ENCODE measurements at regions not wholly inside any gene's neighbourhood (a gene's known extent, or its start where the extent isn't known, plus 50 kb on each side); places are given as distances from the start of the nearest gene placed in this dataset.

DNA sequence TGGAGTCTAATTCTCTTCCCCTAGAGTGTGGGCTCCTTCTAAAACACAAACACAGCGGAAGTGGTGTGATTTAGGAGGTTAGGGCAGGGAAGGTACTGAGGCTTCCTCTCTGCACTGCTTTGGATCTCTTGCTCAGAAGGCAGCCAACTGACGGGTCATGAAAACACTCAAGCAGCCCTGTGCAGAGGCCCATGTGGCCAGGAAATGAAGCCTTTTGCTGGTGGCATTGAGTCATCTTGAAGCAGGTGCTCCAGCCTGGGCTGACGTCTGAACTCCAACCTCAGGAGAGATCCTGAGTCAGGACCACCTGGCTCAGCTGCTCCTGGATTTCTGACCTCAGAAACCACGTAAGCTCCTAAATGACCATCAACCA, 72.9 kb downstream of the MRM1 start:
- no peak overlapping the region for H3K27ac ChIP-seq (ENCODE audit: low read depth, low read length)
- intact Hi-C loops (cut with micrococcal nuclease): no loop called here
- H3K27me3 ChIP-seq (ENCODE audit: insufficient read depth, low read length): no peaks in the 10 kb centered on the region
- H2AFZ ChIP-seq (ENCODE audit: low read depth, low read length, poor library complexity, severe bottlenecking): no peak overlapping the region
- no peaks in the 10 kb centered on the region for H3K36me3 ChIP-seq (ENCODE audit: control insufficient read depth in 1 of 2, insufficient read depth in 2 of 2, low read length in 2 of 2)
- H3K4me2 ChIP-seq (ENCODE audit: low read length): no peak overlapping the region
- no peaks in the 10 kb centered on the region for H3K9me2 ChIP-seq (ENCODE audit: insufficient read depth)
- ChIA-PET RAD21 (ENCODE audit: low non-redundant PET in 1 of 2, low total read pairs in 2 of 2, uncharacterized antibody in 2 of 2, unreplicated experiment in 2 of 2) (no interaction called here), CTCF (no interaction called here), POLR2A (no interaction called here)
- no peak for DNase-seq (ENCODE audit: low read depth, low spot score)
- H3K9ac ChIP-seq (ENCODE audit: low read length): no peak overlapping the region
- ATAC-seq: no peak
- H3K79me2 ChIP-seq (ENCODE audit: insufficient read depth, low read length): no peaks in the 10 kb centered on the region
- no peaks in the 10 kb centered on the region for H4K20me1 ChIP-seq (ENCODE audit: insufficient read depth)
- TF ChIP-seq EZH2 (IDR thresholded peaks at IDR 0.05) (no peak), EZH2phosphoT487 (IDR thresholded peaks at IDR 0.05; ENCODE audit: borderline replicate concordance) (no peak), ELF1 (IDR thresholded peaks at IDR 0.05; ENCODE audit: borderline replicate concordance, low read depth) (no peak), RAD21 (IDR thresholded peaks at IDR 0.05; ENCODE audit: low read depth) (no peak)
- BruUV-seq (replicated peaks): no TSS peak
- H3K4me3 ChIP-seq (replicated peaks in 1 of 2; ENCODE audit: low read depth in 1 of 2, low read length in 2 of 2): no peak overlapping the region
- H3K9me3 ChIP-seq (ENCODE audit: control insufficient read depth in 1 of 2, insufficient read depth in 1 of 2, low read depth in 1 of 2, low read length in 2 of 2): no peaks in the 10 kb centered on the region
- H3K4me1 ChIP-seq (ENCODE audit: control insufficient read depth in 1 of 2, insufficient read depth in 2 of 2, low read length in 2 of 2): no peaks in the 10 kb centered on the region

DNA sequence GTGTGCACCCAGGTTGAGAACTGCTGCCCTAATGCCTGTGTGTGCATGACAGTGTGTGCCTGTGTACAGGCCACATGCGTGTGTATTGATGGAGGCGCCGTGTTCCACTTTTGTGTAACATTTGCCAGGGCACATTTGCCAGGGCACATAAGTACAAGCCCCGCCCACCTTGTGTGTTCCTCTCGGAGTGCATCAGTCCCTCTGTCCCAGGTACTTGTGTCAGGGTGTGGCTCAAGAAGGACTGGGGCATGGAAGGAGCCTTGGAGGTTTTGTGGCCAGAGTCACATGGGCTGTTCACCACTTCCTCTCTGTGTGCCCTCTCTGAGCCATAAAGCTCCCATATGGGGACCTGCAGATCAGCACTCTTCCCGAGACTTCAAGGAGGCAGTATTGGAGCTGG, 73.9 kb downstream of the MRM1 start:
- no peak for DNase-seq (ENCODE audit: low read depth, low spot score)
- no peak overlapping the region for H2AFZ ChIP-seq (ENCODE audit: low read depth, low read length, poor library complexity, severe bottlenecking)
- ATAC-seq: no peak
- intact Hi-C loops (cut with micrococcal nuclease): no loop called here
- no peak overlapping the region for H3K9ac ChIP-seq (ENCODE audit: low read length)
- H3K36me3 ChIP-seq (ENCODE audit: control insufficient read depth in 1 of 2, insufficient read depth in 2 of 2, low read length in 2 of 2): no peaks in the 10 kb centered on the region
- no peaks in the 10 kb centered on the region for H3K79me2 ChIP-seq (ENCODE audit: insufficient read depth, low read length)
- no peaks in the 10 kb centered on the region for H4K20me1 ChIP-seq (ENCODE audit: insufficient read depth)
- ChIA-PET POLR2A (no interaction called here), CTCF (interaction anchor here (0.6 kb wide), 1 partner anchor 65 kb away, joined by 3 read pairs; no protein-coding TSS in a partner anchor), RAD21 (ENCODE audit: low non-redundant PET in 1 of 2, low total read pairs in 2 of 2, uncharacterized antibody in 2 of 2, unreplicated experiment in 2 of 2) (no interaction called here)
- BruUV-seq (replicated peaks): no TSS peak
- H3K27ac ChIP-seq (ENCODE audit: low read depth, low read length): no peak overlapping the region
- no peak overlapping the region for H3K4me3 ChIP-seq (replicated peaks in 1 of 2; ENCODE audit: low read depth in 1 of 2, low read length in 2 of 2)
- no peaks in the 10 kb centered on the region for H3K4me1 ChIP-seq (ENCODE audit: control insufficient read depth in 1 of 2, insufficient read depth in 2 of 2, low read length in 2 of 2)
- no peak overlapping the region for H3K4me2 ChIP-seq (ENCODE audit: low read length)
- no peaks in the 10 kb centered on the region for H3K9me3 ChIP-seq (ENCODE audit: control insufficient read depth in 1 of 2, insufficient read depth in 1 of 2, low read depth in 1 of 2, low read length in 2 of 2)
- no peaks in the 10 kb centered on the region for H3K9me2 ChIP-seq (ENCODE audit: insufficient read depth)
- H3K27me3 ChIP-seq (ENCODE audit: insufficient read depth, low read length): no peaks in the 10 kb centered on the region
- TF ChIP-seq CEBPB (IDR thresholded peaks at IDR 0.05; ENCODE audit: low read depth) (no peak), EZH2phosphoT487 (IDR thresholded peaks at IDR 0.05; ENCODE audit: borderline replicate concordance) (no peak), RAD21 (IDR thresholded peaks at IDR 0.05; ENCODE audit: low read depth) (no peak), MAX (IDR thresholded peaks at IDR 0.05) (no peak), ATF3 (IDR thresholded peaks at IDR 0.05) (no peak), SIN3A (IDR thresholded peaks at IDR 0.05; ENCODE audit: low read depth) (no peak), EGR1 (IDR thresholded peaks at IDR 0.05; ENCODE audit: low read depth) (no peak), REST (IDR thresholded peaks at IDR 0.05; ENCODE audit: low read depth) (no peak), SP1 (IDR thresholded peaks at IDR 0.05; ENCODE audit: low read depth) (no peak), ELF1 (IDR thresholded peaks at IDR 0.05; ENCODE audit: borderline replicate concordance, low read depth) (no peak)
- TF ChIP-seq, protein P1, sequence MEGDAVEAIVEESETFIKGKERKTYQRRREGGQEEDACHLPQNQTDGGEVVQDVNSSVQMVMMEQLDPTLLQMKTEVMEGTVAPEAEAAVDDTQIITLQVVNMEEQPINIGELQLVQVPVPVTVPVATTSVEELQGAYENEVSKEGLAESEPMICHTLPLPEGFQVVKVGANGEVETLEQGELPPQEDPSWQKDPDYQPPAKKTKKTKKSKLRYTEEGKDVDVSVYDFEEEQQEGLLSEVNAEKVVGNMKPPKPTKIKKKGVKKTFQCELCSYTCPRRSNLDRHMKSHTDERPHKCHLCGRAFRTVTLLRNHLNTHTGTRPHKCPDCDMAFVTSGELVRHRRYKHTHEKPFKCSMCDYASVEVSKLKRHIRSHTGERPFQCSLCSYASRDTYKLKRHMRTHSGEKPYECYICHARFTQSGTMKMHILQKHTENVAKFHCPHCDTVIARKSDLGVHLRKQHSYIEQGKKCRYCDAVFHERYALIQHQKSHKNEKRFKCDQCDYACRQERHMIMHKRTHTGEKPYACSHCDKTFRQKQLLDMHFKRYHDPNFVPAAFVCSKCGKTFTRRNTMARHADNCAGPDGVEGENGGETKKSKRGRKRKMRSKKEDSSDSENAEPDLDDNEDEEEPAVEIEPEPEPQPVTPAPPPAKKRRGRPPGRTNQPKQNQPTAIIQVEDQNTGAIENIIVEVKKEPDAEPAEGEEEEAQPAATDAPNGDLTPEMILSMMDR (IDR thresholded peaks at IDR 0.05 in 2 of 3, conservative IDR thresholded peaks at IDR 0.05 in 1 of 3; ENCODE audit: borderline replicate concordance in 1 of 3, insufficient read depth in 1 of 3, low read depth in 2 of 3, low read length in 2 of 3): no peak
- TF ChIP-seq, protein P2, sequence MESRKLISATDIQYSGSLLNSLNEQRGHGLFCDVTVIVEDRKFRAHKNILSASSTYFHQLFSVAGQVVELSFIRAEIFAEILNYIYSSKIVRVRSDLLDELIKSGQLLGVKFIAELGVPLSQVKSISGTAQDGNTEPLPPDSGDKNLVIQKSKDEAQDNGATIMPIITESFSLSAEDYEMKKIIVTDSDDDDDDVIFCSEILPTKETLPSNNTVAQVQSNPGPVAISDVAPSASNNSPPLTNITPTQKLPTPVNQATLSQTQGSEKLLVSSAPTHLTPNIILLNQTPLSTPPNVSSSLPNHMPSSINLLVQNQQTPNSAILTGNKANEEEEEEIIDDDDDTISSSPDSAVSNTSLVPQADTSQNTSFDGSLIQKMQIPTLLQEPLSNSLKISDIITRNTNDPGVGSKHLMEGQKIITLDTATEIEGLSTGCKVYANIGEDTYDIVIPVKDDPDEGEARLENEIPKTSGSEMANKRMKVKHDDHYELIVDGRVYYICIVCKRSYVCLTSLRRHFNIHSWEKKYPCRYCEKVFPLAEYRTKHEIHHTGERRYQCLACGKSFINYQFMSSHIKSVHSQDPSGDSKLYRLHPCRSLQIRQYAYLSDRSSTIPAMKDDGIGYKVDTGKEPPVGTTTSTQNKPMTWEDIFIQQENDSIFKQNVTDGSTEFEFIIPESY (IDR thresholded peaks at IDR 0.05; ENCODE audit: extremely low read depth, insufficient replicate concordance, low read length): no peak
